Right lobe of liver (tissue), 6 donors: ENCODE measurements at regions not wholly inside any gene's neighbourhood (a gene's known extent, or its start where the extent isn't known, plus 50 kb on each side); places are given as distances from the start of the nearest gene placed in this dataset.

Experiments
- ATAC-seq, 4 donors: fragments of 200-7000 bp; cut with Tn5 transposase; one replicate each; pipeline ENCODE4 v1.9.1; 2020; ENCODE audit warnings: mild to moderate bottlenecking in 4 of 4, moderate library complexity in 4 of 4
- DNase-seq, 3 donors: peaks; one replicate each; pipeline ENCODE4 v3.0.0-alpha.2; 2020
- H3K27ac ChIP-seq, 3 donors: fragments of 200-600 bp; one replicate each; pipeline ENCODE4 v1.8.0; 2022
- H3K27me3 ChIP-seq, 2 donors: fragments of 200-600 bp; one replicate each; pipeline ENCODE4 v1.8.0; 2022
- H3K36me3 ChIP-seq, 4 donors: fragments of 200-600 bp; sonication (generic) in 1 of 4; one replicate each; pipeline versions ENCODE4 v1.5.1 to v1.8.0; 2017 to 2022; ENCODE audit warnings: control low read depth in 1 of 4
- H3K4me1 ChIP-seq, 4 donors: fragments of 200-600 bp; sonication (generic) in 1 of 4; one replicate each; pipeline versions ENCODE4 v1.5.1 to v1.8.0; 2017 to 2022; ENCODE audit warnings: control low read depth in 1 of 4
- H3K4me3 ChIP-seq, 3 donors: fragments of 200-600 bp; one replicate each; pipeline ENCODE4 v1.8.0; 2022
- H3K9me3 ChIP-seq, 4 donors: fragments of 200-600 bp; sonication (generic) in 1 of 4; one replicate each; pipeline versions ENCODE4 v1.5.1 to v1.8.0; 2017 to 2022; ENCODE audit warnings: control low read depth in 1 of 4
- CTCF ChIP-seq, 4 donors: fragments of 200-600 bp in 3 of 4; fragments of 450-650 bp in 1 of 4; IDR thresholded peaks; one replicate each; pipeline versions ENCODE4 v1.5.1 to v1.8.0; 2016 to 2022; ENCODE audit warnings: antibody characterized with exemption in 4 of 4, mild to moderate bottlenecking in 2 of 4
- POLR2A ChIP-seq: fragments of 450-650 bp; IDR thresholded peaks from one replicate; pipeline ENCODE4 v1.6.1; 2017; ENCODE audit warnings: antibody characterized with exemption, mild to moderate bottlenecking
- WGBS: methylation state at CpG from one replicate; pipeline ENCODE4 v1.1.6; 2018; ENCODE audit warnings: low coverage, low lambda C conversion rate; ENCODE audit not compliant: insufficient coverage; ENCODE audit errors: missing lambda C conversion rate; 5-methylcytosine and 5-hydroxymethylcytosine counted together
- intact Hi-C, 2 donors: fragments of 100-400 bp; cut with DNase I; formaldehyde crosslinking; loops; one replicate each; pipeline versions ENCODE4 v1.11.2 to v1.14.1; 2022
- donor health status: DM: no; HTN: yes; CAD: no.
- donor health status: DM: no; HTN: no; CAD: no.
- donor health status: DM: no; HTN: no; CAD: no.
- donor health status: DM: no; HTN: yes; CAD: no.
- donor health status: DM: no; HTN: yes; CAD: no.

DNA sequence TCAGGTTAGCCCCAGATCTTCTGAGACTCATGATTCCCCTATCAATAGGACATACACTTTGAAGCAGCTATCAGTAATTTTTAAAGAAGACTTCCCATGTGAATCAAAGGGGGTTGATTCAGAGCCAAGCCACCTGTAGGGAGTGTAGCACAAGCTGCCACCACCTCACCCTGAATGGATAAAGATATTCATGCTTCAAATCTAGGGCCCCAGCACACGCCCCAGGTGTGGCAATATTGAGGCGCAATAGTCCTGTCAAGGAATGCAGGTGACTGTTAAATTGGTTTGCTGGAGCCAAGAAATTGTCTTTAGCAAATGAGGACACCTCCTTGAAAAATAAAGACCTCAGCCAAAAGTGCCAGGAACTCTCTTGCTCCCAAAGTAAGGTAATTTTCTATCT, 404.4 kb downstream of the MAFB start:
- Histone ChIP-seq H3K27me3 (no peaks in the 10 kb centered on the region), H3K4me1 (no peaks in the 10 kb centered on the region), H3K9me3 (no peaks in the 10 kb centered on the region), H3K27ac (no peak overlapping the region), H3K36me3 (no peaks in the 10 kb centered on the region), H3K4me3 (no peak overlapping the region)
- no peak for DNase-seq
- intact Hi-C loops: no loop called here
- no peak for TF ChIP-seq POLR2A
- TF ChIP-seq CTCF (IDR thresholded peaks at IDR 0.05): no peak
- 71% methylated on average over 2 of the region's 2 CpGs for WGBS
- ATAC-seq: no peak

- Histone ChIP-seq H3K27ac (no peak overlapping the region), H3K36me3 (no peaks in the 10 kb centered on the region), H3K9me3 (no peaks in the 10 kb centered on the region), H3K4me1 (no peaks in the 10 kb centered on the region), H3K27me3 (no peaks in the 10 kb centered on the region), H3K4me3 (no peak overlapping the region)
- TF ChIP-seq CTCF (IDR thresholded peaks at IDR 0.05) (no peak), POLR2A (no peak)
- 100% methylated on average over 1 of the region's 1 CpG for WGBS
- no peak for DNase-seq
- intact Hi-C loops: no loop called here
- no peak for ATAC-seq
Observed at GRCh38 chr20:40283689-40284088, 405.3 kb downstream of the MAFB start.

DNA sequence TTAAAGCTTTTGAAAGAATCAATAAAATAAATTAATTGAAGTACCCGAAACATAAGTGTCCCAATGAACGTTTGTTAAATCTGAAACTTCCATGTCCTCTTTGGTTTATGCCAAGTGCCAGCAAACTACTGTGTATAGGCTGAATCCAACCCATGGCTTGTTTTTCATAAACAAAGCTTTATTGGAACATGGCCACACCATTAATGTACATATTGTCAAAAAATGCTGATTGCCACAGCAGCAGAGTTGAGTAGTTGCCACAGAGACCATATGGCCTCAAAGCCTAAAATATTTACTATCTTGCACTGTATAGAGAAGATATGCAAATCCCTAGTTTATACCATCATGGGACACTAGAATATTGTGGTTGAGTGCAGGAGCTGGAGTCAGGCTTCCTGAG, 406.1 kb downstream of the MAFB start:
- Histone ChIP-seq H3K4me1 (no peaks in the 10 kb centered on the region), H3K27me3 (no peaks in the 10 kb centered on the region), H3K27ac (no peak overlapping the region), H3K9me3 (no peaks in the 10 kb centered on the region), H3K4me3 (no peak overlapping the region), H3K36me3 (no peaks in the 10 kb centered on the region)
- intact Hi-C loops: no loop called here
- TF ChIP-seq POLR2A (no peak), CTCF (IDR thresholded peaks at IDR 0.05) (no peak)
- WGBS: 78% methylated on average over 2 of the region's 2 CpGs
- DNase-seq (no peak), ATAC-seq (no peak)

GRCh38 chr20:40282541-40282940, 406.5 kb downstream of the MAFB start:
- Histone ChIP-seq H3K9me3 (no peaks in the 10 kb centered on the region), H3K36me3 (no peaks in the 10 kb centered on the region), H3K4me3 (no peak overlapping the region), H3K27ac (no peak overlapping the region), H3K4me1 (no peaks in the 10 kb centered on the region), H3K27me3 (no peaks in the 10 kb centered on the region)
- DNase-seq: no peak
- intact Hi-C loops: no loop called here
- TF ChIP-seq POLR2A (no peak), CTCF (IDR thresholded peaks at IDR 0.05) (no peak)
- WGBS: 76% methylated on average over 2 of the region's 2 CpGs
- ATAC-seq: no peak

DNA sequence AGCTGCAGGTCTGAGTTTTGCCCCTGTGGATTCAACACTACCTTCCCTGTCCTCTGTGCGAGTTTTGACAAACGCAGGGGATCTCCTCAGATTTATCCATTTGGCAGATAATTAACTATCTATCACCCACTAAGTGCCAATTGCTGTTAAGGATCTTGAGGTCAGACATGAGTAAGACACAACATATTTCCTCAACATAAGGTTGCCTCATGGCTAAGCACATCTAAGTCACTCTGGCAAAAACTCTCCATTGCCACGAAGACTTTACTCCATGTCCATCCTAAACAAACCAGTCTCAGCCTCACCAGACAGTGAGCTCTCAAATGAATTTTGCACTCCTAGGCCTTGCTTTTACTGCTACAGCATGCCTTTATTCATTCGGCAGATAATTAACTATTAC, 408.4 kb downstream of the MAFB start:
- H3K9me3 ChIP-seq: no peaks in the 10 kb centered on the region
- no peaks in the 10 kb centered on the region for H3K27me3 ChIP-seq
- no peaks in the 10 kb centered on the region for H3K4me1 ChIP-seq
- no peak overlapping the region for H3K27ac ChIP-seq
- intact Hi-C loops: no loop called here
- H3K4me3 ChIP-seq: no peak overlapping the region
- no peak for DNase-seq
- TF ChIP-seq CTCF (IDR thresholded peaks at IDR 0.05) (no peak), POLR2A (no peak)
- WGBS: 90% methylated on average over 4 of the region's 4 CpGs
- ATAC-seq: no peak
- no peaks in the 10 kb centered on the region for H3K36me3 ChIP-seq
